Large intestine (tissue), 3 donors: ENCODE measurements at regions not wholly inside any gene's neighbourhood (a gene's known extent, or its start where the extent isn't known, plus 50 kb on each side); places are given as distances from the start of the nearest gene placed in this dataset.

Source experiments
- DNase-seq, 2 donors: peaks; one replicate each; pipeline versions ENCODE4 v3.0.0 to v3.0.0-alpha.2; 2013
- H3K27ac ChIP-seq: one replicate; pipeline ENCODE4 v1.5.1; 2013; ENCODE audit warnings: low read length
- H3K27me3 ChIP-seq: 2 replicates; pipeline ENCODE4 v1.6.1; 2013; ENCODE audit warnings: low read length; ENCODE audit not compliant: control insufficient read depth, insufficient read depth
- H3K36me3 ChIP-seq: 2 replicates; pipeline ENCODE4 v1.6.1; 2013; ENCODE audit warnings: low read length; ENCODE audit not compliant: control insufficient read depth, insufficient read depth
- H3K4me1 ChIP-seq: one replicate; pipeline ENCODE4 v1.6.1; 2013; ENCODE audit warnings: low read length; ENCODE audit not compliant: control insufficient read depth, insufficient read depth
- H3K4me3 ChIP-seq: one replicate; pipeline ENCODE4 v1.5.1; 2013; ENCODE audit warnings: low read length
- H3K9me3 ChIP-seq: one replicate; pipeline ENCODE4 v1.6.1; 2013; ENCODE audit warnings: mild to moderate bottlenecking, low read depth, low read length, moderate library complexity; ENCODE audit not compliant: control insufficient read depth
- WGBS: methylation state at CpG from one replicate; pipeline ENCODE4 v1.1.5; 2013; ENCODE audit warnings: low lambda C conversion rate; ENCODE audit not compliant: insufficient coverage; 5-methylcytosine and 5-hydroxymethylcytosine counted together

DNA sequence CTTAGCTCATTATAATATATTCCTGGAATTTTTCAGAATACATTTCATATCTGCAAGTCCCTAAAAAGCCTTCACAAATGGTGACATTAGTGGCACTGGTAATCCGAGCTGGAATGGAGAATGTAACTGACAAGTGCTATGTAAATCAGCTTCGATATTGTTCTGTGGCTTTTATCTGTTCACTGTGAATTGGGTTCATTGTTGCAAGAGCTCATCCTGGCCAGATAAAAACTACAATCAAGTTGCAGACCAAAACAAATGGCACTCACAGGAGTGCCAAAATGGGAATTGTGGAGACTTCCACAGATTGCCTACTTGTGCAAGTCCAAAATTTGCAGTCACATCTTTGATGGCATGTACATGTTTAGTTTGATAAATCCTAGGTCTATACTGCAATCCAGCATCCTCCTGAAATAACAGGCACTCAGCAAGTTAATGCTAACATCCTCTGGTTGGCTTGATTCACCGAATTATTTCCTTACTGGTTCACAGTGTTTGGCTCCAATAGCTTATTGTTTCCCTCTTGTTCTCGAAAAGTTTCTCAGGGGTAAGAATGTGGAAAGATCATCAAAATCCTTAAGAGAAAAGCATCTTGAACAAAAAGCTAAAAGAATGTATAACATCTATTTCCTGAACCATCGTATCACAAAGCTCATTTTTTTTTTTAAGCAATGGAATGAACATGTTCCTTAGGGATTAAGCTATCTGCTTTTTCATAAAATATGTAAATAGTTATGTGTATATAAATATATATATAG is 904.9 kb downstream of the CENPC start:
- WGBS = 66% methylated on average over 4 of the region's 5 CpGs
- Histone ChIP-seq H3K27ac (no peak overlapping the region), H3K9me3 (no peaks in the 10 kb centered on the region), H3K4me3 (no peak overlapping the region), H3K4me1 (no peaks in the 10 kb centered on the region), H3K27me3 (no peaks in the 10 kb centered on the region), H3K36me3 (no peaks in the 10 kb centered on the region)
- DNase-seq = no peak

DNA sequence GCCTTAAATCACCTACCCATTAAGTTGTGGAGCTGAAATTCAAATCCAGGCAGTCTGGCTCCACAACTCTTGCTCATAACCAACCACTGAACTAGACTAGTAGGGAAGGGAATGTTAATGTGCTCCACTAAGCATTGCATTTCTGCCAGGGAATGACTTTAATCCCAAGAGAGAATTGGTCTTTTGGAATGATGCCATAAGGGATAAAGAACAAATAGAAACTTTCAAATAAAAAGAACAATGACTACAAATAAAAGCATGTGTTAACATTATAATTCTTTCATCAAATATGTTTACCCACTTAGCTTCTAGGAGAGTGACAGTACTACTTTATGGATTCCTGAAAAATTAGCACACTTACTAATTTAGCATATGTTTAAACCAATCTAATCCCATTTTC is 905.9 kb downstream of the CENPC start:
- no peak overlapping the region for H3K4me3 ChIP-seq
- no peaks in the 10 kb centered on the region for H3K27me3 ChIP-seq
- no peaks in the 10 kb centered on the region for H3K36me3 ChIP-seq
- H3K4me1 ChIP-seq = no peaks in the 10 kb centered on the region
- H3K27ac ChIP-seq = no peak overlapping the region
- H3K9me3 ChIP-seq = no peaks in the 10 kb centered on the region
- DNase-seq = no peak

DNA sequence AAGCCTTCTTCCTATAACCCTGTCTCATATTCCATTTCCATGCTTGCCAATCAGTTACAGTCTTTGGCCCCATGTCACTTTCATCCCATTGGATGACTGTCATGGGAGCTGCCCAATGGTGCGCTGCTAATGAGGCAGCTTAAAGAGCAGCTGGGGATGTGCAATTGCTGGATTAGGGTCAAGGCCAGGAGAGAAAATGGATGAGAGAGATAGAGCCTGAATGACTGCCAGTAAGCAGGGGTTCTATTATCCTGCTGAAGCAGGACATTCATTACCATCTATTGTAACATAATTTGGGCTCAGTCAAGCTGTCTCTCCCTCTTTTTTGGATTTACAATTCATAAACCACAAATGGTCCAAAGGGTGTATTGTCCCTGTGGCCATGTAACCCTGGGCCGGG is 909.0 kb downstream of the CENPC start:
- DNase-seq = no peak
- no peaks in the 10 kb centered on the region for H3K27me3 ChIP-seq
- no peaks in the 10 kb centered on the region for H3K9me3 ChIP-seq
- no peak overlapping the region for H3K4me3 ChIP-seq
- H3K27ac ChIP-seq = no peak overlapping the region
- H3K4me1 ChIP-seq = no peaks in the 10 kb centered on the region
- H3K36me3 ChIP-seq = no peaks in the 10 kb centered on the region
- WGBS = no CpG with 5 or more reads among the region's 2 CpGs

DNA sequence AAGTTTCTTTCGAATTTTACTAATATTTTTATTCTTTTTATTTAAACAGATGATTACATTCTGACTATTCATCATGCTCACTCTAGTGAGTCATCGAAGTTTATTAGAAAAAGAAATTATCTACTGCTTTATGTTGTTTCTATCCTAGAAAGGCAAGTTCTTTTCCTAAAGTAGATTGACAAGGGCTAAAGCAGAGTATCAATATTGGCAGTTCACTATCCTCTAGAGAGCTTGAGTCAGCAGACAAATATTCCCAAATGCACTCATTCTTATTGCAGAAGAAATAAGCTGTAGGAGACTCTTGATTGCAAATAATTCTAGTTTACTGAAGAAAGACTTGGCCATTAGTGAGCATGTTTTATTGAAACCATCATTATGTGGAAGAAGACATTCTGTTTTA is 911.8 kb downstream of the CENPC start:
- no peaks in the 10 kb centered on the region for H3K4me1 ChIP-seq
- no peaks in the 10 kb centered on the region for H3K9me3 ChIP-seq
- WGBS = 94% methylated on average over 2 of the region's 2 CpGs
- H3K27ac ChIP-seq = no peak overlapping the region
- H3K27me3 ChIP-seq = no peaks in the 10 kb centered on the region
- no peak for DNase-seq
- H3K4me3 ChIP-seq = no peak overlapping the region
- no peaks in the 10 kb centered on the region for H3K36me3 ChIP-seq

DNA sequence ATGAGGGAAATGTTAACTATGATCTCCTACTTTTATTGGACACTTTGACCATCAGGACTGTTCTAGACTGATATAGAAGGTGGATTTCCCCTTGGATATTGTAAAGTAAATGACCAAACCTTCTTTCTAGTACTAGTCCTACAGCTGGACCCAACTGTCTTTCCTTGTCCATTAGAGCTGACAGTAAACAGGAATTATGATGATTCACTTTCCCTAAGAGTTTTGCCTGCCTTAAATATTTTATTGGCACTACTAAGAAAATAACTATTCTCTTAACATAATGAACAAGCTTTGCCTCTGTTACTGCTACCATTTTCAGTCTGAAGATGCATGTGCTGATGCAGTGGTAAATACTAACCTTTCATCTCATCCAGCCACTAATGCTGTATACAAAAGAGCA is 915.4 kb downstream of the CENPC start:
- H3K27me3 ChIP-seq = no peaks in the 10 kb centered on the region
- no peaks in the 10 kb centered on the region for H3K9me3 ChIP-seq
- H3K4me3 ChIP-seq = no peak overlapping the region
- H3K4me1 ChIP-seq = no peaks in the 10 kb centered on the region
- no peak overlapping the region for H3K27ac ChIP-seq
- DNase-seq = no peak
- no peaks in the 10 kb centered on the region for H3K36me3 ChIP-seq

DNA sequence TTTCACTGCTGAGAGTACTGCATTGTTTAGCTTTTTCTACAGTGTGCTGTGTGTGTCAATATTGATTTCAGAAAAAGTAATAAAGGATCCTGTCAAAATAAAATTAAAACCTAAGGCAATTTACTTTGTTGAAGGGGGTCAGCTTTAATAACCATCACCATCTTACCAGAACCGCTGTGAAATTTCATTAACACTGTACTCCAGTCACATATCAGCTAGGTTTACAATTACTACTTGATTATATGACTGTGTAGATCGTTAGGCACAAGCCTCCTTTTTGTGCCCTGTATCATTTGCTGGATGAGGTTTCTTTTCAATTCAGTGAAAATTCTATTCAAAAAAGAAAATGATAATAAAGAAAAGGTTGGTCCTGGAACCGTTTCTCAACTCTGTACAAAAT is 917.2 kb downstream of the CENPC start:
- Histone ChIP-seq H3K9me3 (no peaks in the 10 kb centered on the region), H3K4me3 (no peak overlapping the region), H3K27ac (no peak overlapping the region), H3K27me3 (no peaks in the 10 kb centered on the region), H3K36me3 (no peaks in the 10 kb centered on the region), H3K4me1 (no peaks in the 10 kb centered on the region)
- DNase-seq = no peak
- 78% methylated on average over 2 of the region's 3 CpGs for WGBS

DNA sequence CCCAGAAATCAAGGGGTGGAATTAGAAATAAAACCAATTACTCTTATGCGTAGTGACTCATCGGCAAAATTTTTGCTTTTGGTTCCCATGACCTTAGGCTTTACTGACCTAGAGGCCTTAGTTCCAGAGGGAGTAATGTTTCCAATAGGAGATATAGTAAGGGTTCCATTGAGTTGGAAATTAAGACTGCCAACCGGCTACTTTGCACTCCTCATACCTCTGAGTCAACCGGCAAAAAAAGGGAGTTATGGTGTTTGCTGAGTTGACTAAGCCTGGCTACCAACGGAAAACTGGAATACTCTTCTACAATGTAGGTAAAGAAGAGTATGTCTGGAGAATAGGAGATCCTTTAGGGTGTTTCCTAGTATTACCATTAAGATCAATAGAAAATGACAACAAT is 919.8 kb downstream of the CENPC start:
- no peaks in the 10 kb centered on the region for H3K4me1 ChIP-seq
- 100% methylated on average over 2 of the region's 5 CpGs for WGBS

DNA sequence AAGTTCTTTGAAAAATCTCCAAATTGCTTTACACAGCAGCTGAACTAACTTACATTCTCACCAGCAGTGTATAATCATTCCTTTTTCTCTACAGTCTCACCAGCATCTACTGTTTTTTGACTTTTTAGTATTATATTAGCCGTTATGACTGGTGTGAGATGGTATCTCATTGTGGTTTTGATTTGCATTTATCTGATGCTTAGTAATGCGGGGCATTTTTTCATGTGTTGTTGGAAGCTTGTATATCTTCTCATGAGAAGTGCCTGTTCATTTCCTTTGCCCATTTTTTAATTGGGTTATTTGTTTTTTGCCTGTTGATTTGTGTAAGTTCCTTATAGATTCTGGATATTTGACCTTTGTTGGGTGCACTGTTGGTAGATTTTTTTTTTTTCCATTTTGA is 931.7 kb downstream of the CENPC start:
- DNase-seq = no peak
- no peaks in the 10 kb centered on the region for H3K36me3 ChIP-seq
- no peaks in the 10 kb centered on the region for H3K9me3 ChIP-seq
- WGBS = 83% methylated on average over 1 of the region's 2 CpGs
- H3K27ac ChIP-seq = no peak overlapping the region
- no peak overlapping the region for H3K4me3 ChIP-seq
- H3K27me3 ChIP-seq = no peaks in the 10 kb centered on the region
- no peaks in the 10 kb centered on the region for H3K4me1 ChIP-seq

More for the DNA sequence above, 919.8 kb downstream of the CENPC start:
- DNase-seq = no peak
- H3K27me3 ChIP-seq = no peaks in the 10 kb centered on the region
- no peaks in the 10 kb centered on the region for H3K9me3 ChIP-seq
- H3K27ac ChIP-seq = no peak overlapping the region
- H3K4me3 ChIP-seq = no peak overlapping the region
- H3K36me3 ChIP-seq = no peaks in the 10 kb centered on the region

DNA sequence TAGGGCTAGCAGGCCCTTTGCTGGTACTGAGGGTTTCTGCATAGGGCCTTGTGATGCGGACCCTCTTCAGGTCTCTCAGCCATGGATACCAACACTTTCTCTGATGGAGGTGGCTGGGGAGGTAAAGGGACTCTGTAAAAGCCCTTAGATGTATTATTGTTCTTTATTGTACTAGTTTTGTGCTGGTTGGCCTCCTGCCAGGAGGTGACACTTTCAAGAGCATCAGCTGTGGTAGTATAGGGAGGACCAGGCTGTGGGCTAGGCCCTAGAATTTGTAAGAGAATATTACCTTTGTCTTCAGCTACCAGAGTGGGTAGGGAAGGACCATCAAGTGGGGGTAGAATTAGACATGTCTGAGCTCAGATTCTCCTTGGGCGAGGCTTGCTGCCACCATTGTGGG is 936.3 kb downstream of the CENPC start:
- Histone ChIP-seq H3K4me3 (no peak overlapping the region), H3K4me1 (no peaks in the 10 kb centered on the region), H3K27me3 (no peaks in the 10 kb centered on the region), H3K27ac (no peak overlapping the region), H3K36me3 (no peaks in the 10 kb centered on the region), H3K9me3 (no peaks in the 10 kb centered on the region)
- no CpG with 5 or more reads among the region's 2 CpGs for WGBS
- DNase-seq = no peak

DNA sequence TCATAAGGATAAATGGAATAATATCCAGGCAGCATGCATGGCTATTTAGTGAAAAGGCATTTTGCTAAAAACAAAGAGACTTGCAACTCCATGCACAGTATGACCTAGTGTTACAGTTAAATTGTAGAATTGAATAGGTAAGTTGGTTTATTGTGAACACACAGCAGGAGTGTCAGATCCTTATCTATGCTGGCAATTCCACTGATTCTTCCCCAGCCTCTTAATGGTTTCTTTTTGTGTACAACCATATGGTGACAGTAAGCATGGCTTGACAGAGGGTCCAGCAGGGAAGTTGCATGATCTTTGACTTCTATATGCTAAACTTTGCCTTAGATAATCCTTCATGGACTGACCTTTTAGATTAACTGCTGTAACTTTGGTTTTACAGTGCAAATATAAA is 936.6 kb upstream of the EPHA5 start:
- H3K36me3 ChIP-seq = no peaks in the 10 kb centered on the region
- no peaks in the 10 kb centered on the region for H3K27me3 ChIP-seq
- H3K4me1 ChIP-seq = no peaks in the 10 kb centered on the region
- no peak for DNase-seq
- no peaks in the 10 kb centered on the region for H3K9me3 ChIP-seq
- no peak overlapping the region for H3K27ac ChIP-seq
- H3K4me3 ChIP-seq = no peak overlapping the region

DNA sequence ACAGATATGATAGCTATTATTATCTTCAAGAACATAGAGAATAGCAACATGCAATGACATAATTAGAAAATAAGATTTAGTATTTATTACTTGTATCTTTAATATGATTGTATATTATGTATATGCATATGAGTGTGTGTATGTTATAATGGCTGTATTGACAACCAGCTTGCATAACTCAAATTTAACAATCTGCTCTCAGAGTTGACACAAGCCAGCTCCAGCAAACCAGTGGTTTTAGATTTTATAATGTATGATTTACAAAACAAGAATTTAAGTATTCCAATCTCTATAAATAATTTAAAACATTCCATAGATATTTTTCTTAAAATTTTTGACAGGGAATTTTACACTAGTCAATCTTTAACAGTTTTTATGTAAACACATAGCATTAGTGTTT is 935.9 kb upstream of the EPHA5 start:
- no peak overlapping the region for H3K27ac ChIP-seq
- no peaks in the 10 kb centered on the region for H3K27me3 ChIP-seq
- H3K36me3 ChIP-seq = no peaks in the 10 kb centered on the region
- no peaks in the 10 kb centered on the region for H3K4me1 ChIP-seq
- H3K9me3 ChIP-seq = no peaks in the 10 kb centered on the region
- DNase-seq = no peak
- no peak overlapping the region for H3K4me3 ChIP-seq
